ENCODE measurements at regions not wholly inside any gene's neighbourhood (a gene's known extent, or its start where the extent isn't known, plus 50 kb on each side); places are given as distances from the start of the nearest gene placed in this dataset.

DNA sequence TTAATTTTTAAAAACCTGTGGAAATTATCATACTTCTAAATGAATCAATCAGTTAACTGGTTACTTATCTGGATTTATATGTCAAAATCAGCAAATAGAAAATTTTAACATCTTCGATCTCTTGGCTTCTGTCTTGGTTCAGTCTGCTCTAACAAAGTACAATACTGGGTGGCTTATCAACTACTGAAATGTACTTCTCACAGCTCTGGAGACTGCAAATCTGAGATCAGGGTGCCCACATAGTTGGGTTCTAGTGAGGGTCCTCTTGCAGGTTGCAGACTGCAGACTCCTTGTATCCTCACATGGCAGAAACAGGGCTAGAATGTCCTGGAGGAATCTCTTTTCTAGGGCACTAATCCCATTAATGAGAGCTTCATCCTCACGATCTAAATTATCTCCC lies 1851.6 kb upstream of the TENM3 start:
- TF ChIP-seq, protein P1, sequence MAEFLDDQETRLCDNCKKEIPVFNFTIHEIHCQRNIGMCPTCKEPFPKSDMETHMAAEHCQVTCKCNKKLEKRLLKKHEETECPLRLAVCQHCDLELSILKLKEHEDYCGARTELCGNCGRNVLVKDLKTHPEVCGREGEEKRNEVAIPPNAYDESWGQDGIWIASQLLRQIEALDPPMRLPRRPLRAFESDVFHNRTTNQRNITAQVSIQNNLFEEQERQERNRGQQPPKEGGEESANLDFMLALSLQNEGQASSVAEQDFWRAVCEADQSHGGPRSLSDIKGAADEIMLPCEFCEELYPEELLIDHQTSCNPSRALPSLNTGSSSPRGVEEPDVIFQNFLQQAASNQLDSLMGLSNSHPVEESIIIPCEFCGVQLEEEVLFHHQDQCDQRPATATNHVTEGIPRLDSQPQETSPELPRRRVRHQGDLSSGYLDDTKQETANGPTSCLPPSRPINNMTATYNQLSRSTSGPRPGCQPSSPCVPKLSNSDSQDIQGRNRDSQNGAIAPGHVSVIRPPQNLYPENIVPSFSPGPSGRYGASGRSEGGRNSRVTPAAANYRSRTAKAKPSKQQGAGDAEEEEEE (CRISPR knock-in tag; IDR thresholded peaks at IDR 0.05; ENCODE audit: borderline replicate concordance) = no peak
- TF ChIP-seq EZH2 (conservative IDR thresholded peaks at IDR 0.05; ENCODE audit: low read depth, low read length) = no peak
- TF ChIP-seq ZNF839 (CRISPR knock-in tag; IDR thresholded peaks at IDR 0.05; ENCODE audit: borderline replicate concordance) = no peak
- TF ChIP-seq ZNF431 (CRISPR knock-in tag; IDR thresholded peaks at IDR 0.05; ENCODE audit: borderline replicate concordance, low read depth) = no peak
- TF ChIP-seq, protein P2, sequence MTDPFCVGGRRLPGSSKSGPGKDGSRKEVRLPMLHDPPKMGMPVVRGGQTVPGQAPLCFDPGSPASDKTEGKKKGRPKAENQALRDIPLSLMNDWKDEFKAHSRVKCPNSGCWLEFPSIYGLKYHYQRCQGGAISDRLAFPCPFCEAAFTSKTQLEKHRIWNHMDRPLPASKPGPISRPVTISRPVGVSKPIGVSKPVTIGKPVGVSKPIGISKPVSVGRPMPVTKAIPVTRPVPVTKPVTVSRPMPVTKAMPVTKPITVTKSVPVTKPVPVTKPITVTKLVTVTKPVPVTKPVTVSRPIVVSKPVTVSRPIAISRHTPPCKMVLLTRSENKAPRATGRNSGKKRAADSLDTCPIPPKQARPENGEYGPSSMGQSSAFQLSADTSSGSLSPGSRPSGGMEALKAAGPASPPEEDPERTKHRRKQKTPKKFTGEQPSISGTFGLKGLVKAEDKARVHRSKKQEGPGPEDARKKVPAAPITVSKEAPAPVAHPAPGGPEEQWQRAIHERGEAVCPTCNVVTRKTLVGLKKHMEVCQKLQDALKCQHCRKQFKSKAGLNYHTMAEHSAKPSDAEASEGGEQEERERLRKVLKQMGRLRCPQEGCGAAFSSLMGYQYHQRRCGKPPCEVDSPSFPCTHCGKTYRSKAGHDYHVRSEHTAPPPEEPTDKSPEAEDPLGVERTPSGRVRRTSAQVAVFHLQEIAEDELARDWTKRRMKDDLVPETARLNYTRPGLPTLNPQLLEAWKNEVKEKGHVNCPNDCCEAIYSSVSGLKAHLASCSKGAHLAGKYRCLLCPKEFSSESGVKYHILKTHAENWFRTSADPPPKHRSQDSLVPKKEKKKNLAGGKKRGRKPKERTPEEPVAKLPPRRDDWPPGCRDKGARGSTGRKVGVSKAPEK (CRISPR knock-in tag; IDR thresholded peaks at IDR 0.05; ENCODE audit: borderline replicate concordance) = no peak
- TF ChIP-seq, protein P3, sequence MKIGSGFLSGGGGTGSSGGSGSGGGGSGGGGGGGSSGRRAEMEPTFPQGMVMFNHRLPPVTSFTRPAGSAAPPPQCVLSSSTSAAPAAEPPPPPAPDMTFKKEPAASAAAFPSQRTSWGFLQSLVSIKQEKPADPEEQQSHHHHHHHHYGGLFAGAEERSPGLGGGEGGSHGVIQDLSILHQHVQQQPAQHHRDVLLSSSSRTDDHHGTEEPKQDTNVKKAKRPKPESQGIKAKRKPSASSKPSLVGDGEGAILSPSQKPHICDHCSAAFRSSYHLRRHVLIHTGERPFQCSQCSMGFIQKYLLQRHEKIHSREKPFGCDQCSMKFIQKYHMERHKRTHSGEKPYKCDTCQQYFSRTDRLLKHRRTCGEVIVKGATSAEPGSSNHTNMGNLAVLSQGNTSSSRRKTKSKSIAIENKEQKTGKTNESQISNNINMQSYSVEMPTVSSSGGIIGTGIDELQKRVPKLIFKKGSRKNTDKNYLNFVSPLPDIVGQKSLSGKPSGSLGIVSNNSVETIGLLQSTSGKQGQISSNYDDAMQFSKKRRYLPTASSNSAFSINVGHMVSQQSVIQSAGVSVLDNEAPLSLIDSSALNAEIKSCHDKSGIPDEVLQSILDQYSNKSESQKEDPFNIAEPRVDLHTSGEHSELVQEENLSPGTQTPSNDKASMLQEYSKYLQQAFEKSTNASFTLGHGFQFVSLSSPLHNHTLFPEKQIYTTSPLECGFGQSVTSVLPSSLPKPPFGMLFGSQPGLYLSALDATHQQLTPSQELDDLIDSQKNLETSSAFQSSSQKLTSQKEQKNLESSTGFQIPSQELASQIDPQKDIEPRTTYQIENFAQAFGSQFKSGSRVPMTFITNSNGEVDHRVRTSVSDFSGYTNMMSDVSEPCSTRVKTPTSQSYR (CRISPR knock-in tag; IDR thresholded peaks at IDR 0.05; ENCODE audit: borderline replicate concordance) = no peak
- TF ChIP-seq, protein P4, sequence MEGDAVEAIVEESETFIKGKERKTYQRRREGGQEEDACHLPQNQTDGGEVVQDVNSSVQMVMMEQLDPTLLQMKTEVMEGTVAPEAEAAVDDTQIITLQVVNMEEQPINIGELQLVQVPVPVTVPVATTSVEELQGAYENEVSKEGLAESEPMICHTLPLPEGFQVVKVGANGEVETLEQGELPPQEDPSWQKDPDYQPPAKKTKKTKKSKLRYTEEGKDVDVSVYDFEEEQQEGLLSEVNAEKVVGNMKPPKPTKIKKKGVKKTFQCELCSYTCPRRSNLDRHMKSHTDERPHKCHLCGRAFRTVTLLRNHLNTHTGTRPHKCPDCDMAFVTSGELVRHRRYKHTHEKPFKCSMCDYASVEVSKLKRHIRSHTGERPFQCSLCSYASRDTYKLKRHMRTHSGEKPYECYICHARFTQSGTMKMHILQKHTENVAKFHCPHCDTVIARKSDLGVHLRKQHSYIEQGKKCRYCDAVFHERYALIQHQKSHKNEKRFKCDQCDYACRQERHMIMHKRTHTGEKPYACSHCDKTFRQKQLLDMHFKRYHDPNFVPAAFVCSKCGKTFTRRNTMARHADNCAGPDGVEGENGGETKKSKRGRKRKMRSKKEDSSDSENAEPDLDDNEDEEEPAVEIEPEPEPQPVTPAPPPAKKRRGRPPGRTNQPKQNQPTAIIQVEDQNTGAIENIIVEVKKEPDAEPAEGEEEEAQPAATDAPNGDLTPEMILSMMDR (CRISPR knock-in tag; IDR thresholded peaks at IDR 0.05) = no peak
- no peak for TF ChIP-seq HDAC6 (IDR thresholded peaks at IDR 0.05; ENCODE audit: low read depth, low read length)
- no peak for TF ChIP-seq SRY (CRISPR knock-in tag; IDR thresholded peaks at IDR 0.05)
- TF ChIP-seq CBX1 (IDR thresholded peaks at IDR 0.05; ENCODE audit: low read depth) = no peak
- TF ChIP-seq HNRNPLL (IDR thresholded peaks at IDR 0.05; ENCODE audit: low read depth, low read length, poor library complexity, severe bottlenecking) = no peak

All from HepG2 (cell line).